GM04504 (cell line): ENCODE measurements at regions not wholly inside any gene's neighbourhood (a gene's known extent, or its start where the extent isn't known, plus 50 kb on each side); places are given as distances from the start of the nearest gene placed in this dataset.

Experiments used
- DNase-seq: peaks from one replicate; pipeline ENCODE4 v3.0.0-alpha.2; 2012; ENCODE audit warnings: low read depth

DNA sequence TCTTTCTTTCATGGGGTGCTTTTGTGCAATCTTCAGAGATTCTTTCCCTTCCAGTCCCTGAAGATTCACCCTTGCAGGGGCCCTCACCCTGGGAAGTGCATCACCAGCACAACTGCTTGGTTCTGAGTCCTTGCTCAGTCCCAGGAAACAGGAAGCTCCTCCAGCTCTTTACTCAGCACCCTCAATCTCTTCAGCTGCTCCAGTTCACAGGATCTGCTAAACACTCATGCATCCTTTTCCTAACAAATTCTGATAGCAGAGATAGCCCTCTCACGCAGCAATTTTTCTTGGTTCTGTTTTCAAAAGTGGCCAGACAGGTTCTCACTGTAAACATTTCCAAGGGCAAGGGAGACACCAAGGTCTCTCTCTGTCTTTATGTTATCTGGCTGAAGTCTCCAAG, 823.1 kb downstream of the LIG4 start:
- no peak for DNase-seq

DNA sequence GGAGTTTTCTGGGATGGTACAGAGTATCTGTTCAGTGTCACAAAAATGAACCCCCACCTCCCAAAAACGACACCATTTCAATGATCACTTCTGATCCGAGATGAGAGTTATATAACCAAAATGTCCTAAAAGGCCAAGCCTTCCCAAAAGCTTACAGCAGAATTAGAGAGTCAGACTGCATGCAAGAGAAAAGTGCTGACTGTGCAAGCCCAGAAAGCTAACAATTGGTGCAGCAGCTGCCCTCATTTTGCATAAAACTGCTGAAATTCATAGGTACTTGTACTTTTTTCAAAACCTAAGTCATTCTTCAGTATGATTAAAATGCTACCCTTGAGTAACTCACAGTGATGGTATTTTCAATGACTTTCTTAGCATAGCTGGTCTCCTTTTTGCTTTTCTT, 819.6 kb upstream of the ARGLU1 start:
- no peak for DNase-seq

DNA sequence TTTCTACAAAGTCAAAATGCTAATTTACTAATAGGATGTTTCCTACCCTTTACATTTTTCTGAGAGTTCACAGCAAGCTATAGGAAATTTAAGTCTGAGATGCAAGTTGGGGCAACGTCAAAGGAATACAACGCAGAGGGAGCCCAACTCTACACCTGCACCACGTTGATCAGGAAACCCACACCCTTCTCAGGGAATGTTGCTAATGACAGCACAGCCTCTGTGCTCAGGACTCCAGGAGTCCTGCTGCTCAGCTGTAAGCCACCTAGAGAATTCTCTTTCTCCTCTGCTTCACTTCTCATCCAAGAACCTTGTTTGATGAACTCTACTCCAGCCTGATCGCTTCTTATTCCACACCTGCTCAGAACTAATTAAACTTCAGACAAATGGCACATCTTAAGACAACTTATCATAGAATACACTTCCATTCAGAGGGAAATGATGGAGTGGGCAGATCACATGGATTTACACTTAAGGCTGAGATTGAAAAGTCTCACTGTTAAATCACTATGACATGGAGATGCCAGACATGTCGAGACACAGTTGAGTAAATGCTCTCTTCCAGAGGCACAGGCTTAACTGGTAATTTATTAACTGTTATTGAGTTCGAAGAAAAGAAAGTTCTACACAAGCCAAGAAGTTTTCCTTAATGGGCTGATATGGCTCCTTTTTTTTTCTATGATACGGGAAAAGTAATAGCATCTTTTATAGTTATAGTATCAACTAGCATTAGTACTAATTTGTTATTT, 811.6 kb upstream of the ARGLU1 start:
- no peak for DNase-seq

DNA sequence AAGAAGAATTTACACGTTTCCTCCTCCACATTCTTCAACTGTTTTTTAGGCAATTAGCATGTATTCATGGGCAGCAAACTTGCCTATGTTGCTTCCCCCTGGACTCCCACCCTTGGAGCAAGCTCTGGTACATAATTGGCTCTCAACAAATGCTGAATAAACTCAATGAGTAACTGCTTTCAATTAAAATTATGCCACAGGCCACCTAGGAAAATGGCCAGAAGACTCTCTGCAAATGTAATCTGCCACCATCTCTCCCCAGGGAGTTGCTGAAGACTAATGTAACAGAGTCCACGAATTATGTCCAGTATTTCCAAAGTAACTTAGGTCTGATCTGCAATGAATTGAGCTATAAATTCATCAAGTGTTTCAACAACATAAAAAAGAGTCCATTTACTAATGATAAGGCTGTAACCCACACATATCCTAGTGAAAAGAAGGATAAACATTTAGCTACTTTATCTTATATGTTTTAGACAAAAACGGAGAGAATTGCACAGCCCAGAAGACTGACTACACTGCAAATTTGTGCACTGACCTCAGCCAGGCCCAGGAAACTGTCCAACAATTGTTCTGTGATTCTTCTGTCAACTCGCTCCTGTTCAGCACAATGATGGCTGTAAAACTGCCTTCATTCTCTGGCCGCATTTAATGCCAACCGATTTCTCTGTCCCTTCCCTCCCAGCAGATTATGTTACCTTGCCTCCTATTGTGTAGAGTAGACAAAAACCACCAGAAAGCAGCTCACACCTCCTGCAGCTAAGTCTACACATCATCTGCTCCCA, 808.6 kb upstream of the ARGLU1 start:
- no peak for DNase-seq

DNA sequence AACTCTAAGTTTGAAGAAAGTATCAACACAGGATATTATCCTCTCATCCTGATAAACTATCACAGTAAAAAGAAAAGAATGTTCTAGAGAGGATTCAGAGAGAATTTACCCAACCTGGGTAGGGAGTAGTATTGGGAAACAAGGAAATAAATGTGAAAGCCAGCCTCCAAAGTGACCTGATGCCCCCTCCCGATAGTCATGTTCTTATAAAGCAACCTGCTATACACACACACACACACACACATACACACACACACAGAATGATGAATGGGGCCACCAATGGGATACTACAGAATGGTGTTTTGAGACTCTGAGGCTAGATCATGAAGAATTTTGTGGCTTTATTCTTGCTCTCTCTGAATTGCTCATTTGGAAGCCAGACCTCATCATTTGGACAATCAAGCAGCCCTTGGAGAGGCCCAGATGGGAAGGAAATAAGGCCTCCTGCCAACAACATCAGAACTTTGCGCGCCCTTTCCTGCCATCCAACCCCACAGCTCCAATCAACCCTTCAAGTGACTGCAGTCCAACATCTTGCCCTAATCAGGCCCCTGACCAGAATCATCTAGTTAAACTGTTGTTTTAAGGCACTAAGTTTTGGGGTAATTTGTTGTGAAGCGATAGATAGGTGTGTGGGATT, 807.9 kb upstream of the ARGLU1 start:
- DNase-seq, result no peak

DNA sequence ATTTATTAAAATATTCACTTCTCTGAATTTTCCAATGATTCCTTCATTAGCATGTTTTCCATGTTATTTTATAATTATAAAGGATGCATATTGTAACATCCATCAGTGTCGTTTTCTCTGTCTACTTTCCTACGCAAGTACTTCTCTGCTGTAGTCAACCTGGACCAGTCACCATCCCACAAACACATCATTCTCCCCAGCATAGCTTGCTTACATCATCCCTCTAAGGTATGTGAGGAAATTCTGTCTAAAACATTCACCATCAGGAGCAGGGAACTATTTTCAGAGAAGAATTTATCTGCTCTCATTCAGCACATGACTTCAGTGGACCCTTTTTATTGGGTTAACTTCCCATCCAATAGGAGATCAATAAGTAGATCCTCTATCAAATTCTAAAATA, 806.1 kb upstream of the ARGLU1 start:
- no peak for DNase-seq

DNA sequence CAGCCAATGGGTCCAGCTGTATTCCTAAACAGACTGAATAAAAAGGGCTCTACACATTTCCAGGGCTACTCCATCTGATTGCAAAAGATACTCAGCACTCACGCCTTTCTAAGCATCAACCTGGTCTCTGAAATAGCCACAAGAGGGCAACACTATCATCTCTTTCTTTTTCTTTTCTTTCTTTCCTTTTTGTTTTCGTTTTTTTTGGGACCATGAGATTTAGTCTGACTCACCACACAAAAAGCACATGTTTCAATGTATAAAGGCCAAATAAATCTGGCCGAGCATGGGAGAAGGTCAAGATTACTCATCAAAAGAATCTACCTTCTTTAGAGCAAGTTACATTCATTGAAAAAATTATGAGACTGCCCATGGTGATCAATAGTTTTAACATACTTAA, 805.6 kb upstream of the ARGLU1 start:
- DNase-seq, result peak; percentile 61

DNA sequence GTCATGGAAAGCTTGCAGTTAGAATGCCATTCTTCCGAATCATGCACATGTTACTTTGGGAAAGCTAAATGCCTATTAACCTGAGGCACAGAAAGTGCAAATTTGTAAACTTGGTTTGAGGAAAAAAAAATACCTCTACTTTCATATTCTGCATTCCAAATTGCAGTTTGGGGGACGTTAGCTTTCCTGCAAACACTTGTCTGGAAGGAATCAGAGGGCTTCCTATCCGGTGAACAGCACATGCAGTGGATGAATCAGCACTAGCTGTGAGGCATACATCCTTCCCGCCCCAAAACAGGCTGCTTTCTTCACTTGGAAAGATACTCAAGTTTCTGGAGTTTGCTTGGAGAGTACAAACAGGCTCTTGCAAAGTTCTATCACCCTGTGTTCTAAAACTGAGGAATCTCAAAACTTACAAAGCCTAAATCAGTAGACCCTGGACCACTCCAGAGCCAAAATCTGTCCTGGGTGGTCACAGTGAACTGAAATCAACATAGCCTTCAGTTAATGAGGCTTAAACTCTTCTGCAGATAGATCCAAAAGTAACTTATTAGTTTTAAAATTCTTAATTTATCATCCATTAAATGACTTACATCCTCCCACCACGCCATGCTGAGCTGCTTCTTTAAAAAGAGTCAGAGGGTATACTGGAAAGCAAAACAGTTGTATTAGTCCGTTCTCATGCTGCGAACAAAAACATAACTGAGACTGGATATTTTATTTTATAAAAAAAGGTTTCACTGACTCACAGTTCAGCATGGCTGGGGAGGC, 802.3 kb upstream of the ARGLU1 start:
- DNase-seq, result peak; percentile 46

DNA sequence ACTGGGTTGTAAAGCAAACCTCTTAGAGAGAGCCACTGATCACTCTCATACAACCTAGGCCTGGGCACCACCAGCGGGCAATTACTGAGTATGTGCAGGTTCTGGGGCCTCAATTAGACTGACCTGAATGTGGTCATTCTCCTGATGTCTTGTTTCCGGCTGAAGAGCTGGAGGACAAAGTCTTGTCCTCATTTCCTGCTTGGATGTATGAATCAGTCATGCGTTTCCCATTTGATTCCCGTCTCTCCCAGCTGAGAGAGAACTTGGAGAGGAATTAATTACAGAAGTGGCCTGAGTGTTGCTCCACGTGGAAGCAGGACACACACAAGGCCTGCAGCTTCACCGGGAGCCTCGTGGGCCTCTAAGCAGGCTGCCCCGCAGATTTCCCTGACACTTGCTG, 799.3 kb upstream of the ARGLU1 start:
- peak; percentile 26 for DNase-seq

DNA sequence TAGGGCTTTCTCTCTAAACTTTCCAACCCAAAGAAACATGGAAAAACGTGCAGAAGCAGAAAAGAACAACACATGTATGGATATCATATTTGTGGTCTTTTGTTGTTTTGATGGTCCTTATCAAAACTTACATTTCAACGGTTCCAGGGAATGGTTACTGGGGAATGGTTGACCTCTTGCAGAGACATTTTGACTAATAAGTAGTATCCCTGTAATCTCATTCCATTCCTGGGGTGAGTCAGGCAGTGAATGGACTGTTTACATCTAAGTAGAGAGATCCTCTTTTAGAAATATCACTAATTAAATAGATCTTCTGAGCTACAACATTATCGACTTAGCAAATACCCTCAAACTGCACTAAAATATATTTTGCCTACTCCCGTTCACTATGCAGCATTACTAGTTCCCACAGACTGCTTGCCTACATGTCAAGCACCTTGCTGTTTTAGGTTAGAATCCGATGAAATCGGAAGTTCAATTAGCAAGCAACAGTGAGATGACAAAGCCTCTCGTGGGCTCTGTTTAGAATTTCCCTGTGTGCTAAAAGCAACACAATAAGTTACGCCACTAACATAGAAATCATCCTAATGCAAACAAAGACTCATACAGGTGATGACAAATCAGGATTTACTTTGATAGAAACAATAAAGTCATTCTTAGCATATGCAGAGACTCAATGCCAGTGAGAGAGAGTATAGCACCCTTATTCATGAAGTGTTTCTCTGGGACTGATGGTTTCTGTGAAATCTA, 797.7 kb upstream of the ARGLU1 start:
- no peak for DNase-seq

DNA sequence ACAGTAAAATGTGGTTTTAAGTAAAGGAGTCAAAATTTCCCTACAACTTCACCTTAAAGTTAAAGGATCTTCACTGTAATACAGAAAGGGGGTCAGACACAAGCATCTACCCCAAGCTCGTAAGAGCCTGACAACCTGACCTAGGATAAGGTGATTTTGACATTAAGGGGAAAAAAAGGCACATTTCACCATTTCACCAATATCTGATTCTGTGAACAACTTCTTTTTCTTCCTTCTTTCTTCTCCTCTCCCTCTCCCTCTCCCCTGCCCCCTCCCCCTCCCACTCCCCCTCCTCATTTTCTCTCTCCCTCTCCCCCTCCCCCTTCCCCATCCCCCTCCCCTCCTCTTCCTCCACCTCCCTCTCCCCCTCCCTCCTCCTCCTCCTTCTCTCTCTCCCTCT, 796.7 kb upstream of the ARGLU1 start:
- no peak for DNase-seq

DNA sequence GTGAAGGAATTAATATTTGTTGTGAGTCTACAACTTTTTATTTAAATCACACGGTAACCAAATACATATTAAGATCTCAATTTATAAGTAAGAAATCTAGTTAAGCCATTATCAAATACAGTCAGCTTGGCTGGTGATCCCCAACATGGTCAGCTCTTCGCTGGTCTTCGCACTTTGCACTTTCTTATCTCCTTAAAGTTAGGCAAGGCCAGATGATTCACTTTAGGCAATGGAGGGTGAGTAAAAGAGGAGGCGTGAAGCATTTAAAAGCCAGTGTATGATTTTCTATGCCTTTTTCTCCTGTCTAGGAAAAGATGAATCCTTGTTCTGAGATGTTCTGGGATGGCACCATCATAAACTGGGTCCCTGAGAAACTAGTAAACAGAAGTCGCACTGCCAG, 793.7 kb upstream of the ARGLU1 start:
- no peak for DNase-seq

DNA sequence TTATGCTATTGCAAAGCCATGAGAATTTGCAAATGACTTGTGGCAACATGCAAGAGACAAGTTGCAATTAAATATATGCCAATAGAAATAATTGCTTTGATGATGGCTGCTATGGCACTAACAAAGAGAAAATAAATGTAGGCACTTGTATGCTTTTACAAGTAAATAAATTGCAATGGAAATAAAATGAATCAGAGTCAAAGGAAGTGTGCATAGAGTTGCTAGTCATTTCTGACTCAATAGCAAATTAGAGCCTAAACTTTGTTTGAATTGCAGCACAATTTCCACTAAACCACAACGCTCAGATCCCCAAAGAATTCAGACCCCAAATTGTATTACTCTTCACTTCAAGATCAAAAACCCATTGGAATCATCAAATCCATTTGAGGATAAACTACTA, 792.1 kb upstream of the ARGLU1 start:
- DNase-seq, result no peak

DNA sequence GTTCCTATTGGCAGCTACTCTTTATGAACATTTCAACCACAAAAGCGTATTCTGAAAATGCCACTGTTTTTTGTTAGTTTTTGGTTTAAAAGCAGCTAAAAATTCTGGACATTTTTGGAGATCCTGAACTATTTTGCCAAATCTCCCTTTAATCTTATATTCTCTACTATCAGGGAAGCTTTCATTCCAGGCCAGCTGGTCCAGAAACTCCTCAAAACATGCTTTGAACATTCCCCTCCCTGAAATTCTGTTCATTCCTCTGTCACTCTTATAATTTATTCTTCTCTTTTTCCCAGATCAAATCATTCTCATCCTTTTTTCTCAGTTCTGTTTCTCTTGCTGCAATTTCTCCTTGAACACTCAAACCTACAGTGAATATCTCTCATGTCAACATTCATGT, 790.9 kb upstream of the ARGLU1 start:
- DNase-seq, result no peak

DNA sequence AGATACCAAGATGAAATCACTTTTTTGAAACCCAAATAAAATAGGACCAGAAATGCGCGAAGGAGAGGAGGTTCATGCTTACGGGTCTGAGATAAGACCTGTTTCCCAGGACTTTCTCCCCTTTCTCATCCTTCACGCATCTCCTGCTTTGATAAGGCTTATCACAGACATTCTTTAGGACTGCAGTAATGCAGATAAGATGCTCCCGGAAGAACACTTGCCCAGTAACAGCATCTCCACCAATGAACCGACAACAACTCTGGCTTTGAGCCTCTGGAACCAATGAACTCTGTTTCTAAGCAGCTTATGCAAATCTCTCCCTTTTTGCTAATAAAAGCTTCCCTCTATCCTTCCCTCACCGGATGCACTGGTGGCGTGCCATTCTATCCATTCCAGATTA, 783.4 kb upstream of the ARGLU1 start:
- DNase-seq, result no peak

DNA sequence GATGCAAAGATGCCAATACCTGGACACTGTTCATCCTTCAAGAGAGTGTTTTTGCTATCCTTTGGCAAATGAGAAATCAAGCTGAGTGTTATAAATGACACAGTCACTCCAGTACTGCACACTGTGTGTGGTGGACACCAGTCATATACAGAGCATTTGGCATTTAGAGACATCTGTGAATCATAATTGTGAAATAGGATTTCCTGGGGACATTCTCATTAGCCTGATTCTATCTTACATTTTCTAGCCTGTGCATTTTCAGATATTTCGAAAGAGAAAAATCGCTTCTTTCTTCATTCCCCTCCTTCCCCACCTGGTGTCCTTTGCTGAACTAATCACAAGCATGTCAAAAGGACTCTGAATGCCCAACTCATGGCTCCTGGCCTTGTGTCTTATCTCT, 781.0 kb upstream of the ARGLU1 start:
- peak; percentile 46 for DNase-seq

DNA sequence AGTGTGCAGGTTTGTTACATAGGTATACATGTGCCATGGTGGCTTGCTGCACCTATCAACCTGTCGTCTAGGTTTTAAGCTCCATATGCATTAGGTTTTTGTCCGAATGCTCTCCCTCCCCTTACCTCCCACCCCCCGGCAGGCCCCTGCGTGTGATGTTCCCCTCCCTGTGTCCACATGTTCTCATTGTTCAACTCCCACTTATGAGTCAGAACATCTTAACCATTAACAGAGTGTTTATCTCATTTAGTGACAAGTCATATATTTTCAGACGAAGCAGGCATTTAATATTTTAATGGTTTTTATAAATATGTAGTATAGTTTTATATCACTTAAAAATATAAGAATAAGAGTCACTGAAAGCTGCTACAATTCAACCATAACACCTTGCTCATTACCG, 780.5 kb upstream of the ARGLU1 start:
- DNase-seq, result no peak

DNA sequence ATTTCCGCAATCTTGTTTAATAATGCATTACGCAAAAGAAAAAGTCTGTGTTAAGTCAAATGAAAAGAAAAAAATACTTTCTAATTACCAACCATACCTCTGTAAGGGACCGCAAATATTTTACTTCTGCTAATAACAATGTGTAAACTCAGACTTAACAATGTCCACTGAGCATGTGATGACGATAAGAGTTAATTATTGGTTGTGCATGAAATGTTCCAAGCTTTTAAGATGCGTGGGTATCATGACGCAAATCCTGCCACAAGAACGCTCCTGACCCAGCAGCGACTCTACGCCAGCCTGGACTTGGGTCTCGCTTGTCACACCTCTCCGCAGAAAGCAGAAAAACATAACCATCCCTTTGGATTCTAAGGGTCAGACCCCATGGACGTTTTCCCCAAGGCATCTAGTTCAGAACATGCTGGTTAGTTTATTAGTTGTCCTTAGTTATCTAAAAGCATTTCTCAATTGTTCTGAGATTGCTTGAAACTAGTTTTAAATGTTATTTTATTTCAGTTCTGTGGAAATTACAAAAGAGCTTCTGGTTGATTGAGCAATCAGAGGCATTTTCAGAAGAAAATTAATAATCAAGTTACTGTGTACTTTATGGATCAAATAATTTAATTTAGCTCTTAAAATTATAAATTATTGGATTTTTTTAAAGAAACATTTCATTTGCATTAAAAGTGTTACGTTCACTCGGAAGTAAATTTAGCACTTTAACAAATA, 779.9 kb upstream of the ARGLU1 start:
- no peak for DNase-seq

DNA sequence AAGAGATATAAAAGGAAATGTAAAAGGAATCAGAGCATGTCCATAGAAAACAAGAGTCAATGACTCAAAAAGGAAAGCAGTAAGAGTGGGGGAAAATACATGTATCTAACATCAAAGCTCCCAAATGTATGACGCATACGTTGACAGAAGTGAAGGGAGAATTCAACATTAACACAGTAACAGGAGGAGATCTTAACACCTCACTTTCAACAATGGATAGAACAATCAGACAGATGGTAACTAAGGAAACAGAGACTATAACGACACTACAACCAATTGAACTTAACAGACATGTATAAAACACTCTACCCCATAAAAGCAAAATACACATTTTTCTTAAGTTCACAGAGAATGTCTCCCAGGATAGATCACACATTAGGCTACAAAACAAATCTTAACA, 774.8 kb upstream of the ARGLU1 start:
- DNase-seq, result no peak

DNA sequence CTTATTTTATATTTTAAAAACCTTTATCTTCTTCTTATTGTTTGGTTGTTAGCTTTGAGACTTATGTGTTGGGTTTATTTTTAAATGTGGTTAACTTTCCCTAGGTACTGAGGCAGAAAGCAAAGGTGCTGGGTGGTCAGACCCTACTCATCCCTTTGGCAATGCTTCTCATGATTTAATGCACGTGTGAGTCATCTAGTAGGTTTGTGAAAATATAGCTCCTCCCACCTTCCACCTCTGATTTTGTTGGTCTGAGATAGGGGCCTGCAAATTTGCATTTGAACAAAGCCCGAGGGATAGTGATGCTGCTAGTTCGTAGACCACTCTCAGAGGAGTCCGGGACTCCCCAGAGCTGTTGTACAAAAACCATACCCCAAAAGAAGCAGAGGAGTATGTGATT, 771.3 kb upstream of the ARGLU1 start:
- no peak for DNase-seq

DNA sequence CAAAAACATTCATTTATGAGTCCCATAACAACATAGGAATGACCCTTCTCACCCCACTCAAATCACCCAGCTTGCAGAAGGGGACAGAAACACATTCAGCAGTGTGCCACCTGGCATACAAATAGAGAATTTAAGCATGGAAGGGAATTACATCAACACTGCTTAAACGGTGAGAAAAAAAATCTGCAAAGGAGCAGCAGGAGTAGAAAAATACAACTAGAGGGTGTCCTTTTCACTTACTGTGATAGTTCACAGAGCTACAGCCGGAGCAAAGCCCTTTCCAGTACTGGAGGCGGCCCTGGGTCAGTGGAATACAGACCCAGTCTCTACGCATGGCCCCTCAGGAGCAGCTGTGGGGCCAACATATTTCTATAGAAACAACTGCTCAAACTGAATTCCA, 764.3 kb upstream of the ARGLU1 start:
- no peak for DNase-seq
